PFSK-1 (cell line): ENCODE measurements at regions not wholly inside any gene's neighbourhood (a gene's known extent, or its start where the extent isn't known, plus 50 kb on each side); places are given as distances from the start of the nearest gene placed in this dataset.

Experiments used
- POLR2AphosphoS5 ChIP-seq: IDR thresholded peaks from 2 replicates; pipeline ENCODE4 v1.6.1; 2012; ENCODE audit warnings: low read depth, mild to moderate bottlenecking, control low read depth, low read length, moderate library complexity
- TF ChIP-seq, protein P1 (sequence below), 2 experiments: IDR thresholded peaks; 2 replicates each; pipeline versions ENCODE4 v1.6.1 to v1.8.0; 2011 to 2012; ENCODE audit warnings: low read depth in 2 of 2, low read length in 2 of 2, control low read depth in 1 of 2, inconsistent platforms in 1 of 2, mild to moderate bottlenecking in 1 of 2, moderate library complexity in 1 of 2; ENCODE audit not compliant: insufficient read depth in 1 of 2

DNA sequence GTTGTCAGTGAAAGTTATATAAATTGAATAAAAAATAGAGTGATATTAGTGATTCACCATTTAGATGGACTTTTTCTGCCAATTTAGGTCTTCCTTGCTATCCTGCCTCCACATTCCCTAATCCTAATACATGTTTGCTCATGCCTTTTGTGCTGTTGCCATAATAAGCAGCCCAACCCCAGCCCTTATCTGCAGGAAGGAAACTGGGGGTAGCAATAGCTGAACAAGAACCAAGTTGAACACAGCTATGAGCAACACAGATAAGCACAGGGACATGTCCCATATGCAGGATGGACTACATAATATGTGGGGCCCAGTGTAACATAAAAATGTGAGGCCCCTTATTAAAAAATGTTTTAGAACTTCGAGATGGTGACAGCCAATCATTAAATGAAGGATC, 91.2 kb upstream of the AHR start:
- TF ChIP-seq, protein P1, sequence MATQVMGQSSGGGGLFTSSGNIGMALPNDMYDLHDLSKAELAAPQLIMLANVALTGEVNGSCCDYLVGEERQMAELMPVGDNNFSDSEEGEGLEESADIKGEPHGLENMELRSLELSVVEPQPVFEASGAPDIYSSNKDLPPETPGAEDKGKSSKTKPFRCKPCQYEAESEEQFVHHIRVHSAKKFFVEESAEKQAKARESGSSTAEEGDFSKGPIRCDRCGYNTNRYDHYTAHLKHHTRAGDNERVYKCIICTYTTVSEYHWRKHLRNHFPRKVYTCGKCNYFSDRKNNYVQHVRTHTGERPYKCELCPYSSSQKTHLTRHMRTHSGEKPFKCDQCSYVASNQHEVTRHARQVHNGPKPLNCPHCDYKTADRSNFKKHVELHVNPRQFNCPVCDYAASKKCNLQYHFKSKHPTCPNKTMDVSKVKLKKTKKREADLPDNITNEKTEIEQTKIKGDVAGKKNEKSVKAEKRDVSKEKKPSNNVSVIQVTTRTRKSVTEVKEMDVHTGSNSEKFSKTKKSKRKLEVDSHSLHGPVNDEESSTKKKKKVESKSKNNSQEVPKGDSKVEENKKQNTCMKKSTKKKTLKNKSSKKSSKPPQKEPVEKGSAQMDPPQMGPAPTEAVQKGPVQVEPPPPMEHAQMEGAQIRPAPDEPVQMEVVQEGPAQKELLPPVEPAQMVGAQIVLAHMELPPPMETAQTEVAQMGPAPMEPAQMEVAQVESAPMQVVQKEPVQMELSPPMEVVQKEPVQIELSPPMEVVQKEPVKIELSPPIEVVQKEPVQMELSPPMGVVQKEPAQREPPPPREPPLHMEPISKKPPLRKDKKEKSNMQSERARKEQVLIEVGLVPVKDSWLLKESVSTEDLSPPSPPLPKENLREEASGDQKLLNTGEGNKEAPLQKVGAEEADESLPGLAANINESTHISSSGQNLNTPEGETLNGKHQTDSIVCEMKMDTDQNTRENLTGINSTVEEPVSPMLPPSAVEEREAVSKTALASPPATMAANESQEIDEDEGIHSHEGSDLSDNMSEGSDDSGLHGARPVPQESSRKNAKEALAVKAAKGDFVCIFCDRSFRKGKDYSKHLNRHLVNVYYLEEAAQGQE (IDR thresholded peaks at IDR 0.05; ENCODE audit: insufficient read depth in 1 of 2, low read depth in 2 of 2, low read length in 2 of 2), result no peak
- no peak for TF ChIP-seq POLR2AphosphoS5
